ENCODE measurements at regions not wholly inside any gene's neighbourhood (a gene's known extent, or its start where the extent isn't known, plus 50 kb on each side); places are given as distances from the start of the nearest gene placed in this dataset.

GRCh38 chr2:117723888-117724434 lies 90.5 kb upstream of the DDX18 start:
- no peak for TF ChIP-seq CTCF (IDR thresholded peaks at IDR 0.05; ENCODE audit: control insufficient read depth, insufficient read depth, low read depth, low read length, missing control alignments)
- no peak for DNase-seq (ENCODE audit: low read depth)
- H3K4me3 ChIP-seq (ENCODE audit: control insufficient read depth, low read depth, low read length): no peak overlapping the region

- H3K4me3 ChIP-seq (ENCODE audit: control insufficient read depth, low read depth, low read length): no peak overlapping the region
- no peak for TF ChIP-seq CTCF (IDR thresholded peaks at IDR 0.05; ENCODE audit: control insufficient read depth, insufficient read depth, low read depth, low read length, missing control alignments)
- DNase-seq (ENCODE audit: low read depth): no peak
Observed at GRCh38 chr2:117726747-117727146, 87.7 kb upstream of the DDX18 start.

- H3K4me3 ChIP-seq (ENCODE audit: control insufficient read depth, low read depth, low read length): no peak overlapping the region
- DNase-seq (ENCODE audit: low read depth): no peak
- no peak for TF ChIP-seq CTCF (IDR thresholded peaks at IDR 0.05; ENCODE audit: control insufficient read depth, insufficient read depth, low read depth, low read length, missing control alignments)
Observed at GRCh38 chr2:117737846-117738245, 76.6 kb upstream of the DDX18 start.

- no peak for DNase-seq (ENCODE audit: low read depth)
- TF ChIP-seq CTCF (IDR thresholded peaks at IDR 0.05; ENCODE audit: control insufficient read depth, insufficient read depth, low read depth, low read length, missing control alignments): no peak
- no peak overlapping the region for H3K4me3 ChIP-seq (ENCODE audit: control insufficient read depth, low read depth, low read length)
Observed at GRCh38 chr2:117738991-117739839, 75.3 kb upstream of the DDX18 start.

- TF ChIP-seq CTCF (IDR thresholded peaks at IDR 0.05; ENCODE audit: control insufficient read depth, insufficient read depth, low read depth, low read length, missing control alignments): no peak
- no peak for DNase-seq (ENCODE audit: low read depth)
- no peak overlapping the region for H3K4me3 ChIP-seq (ENCODE audit: control insufficient read depth, low read depth, low read length)
Observed at GRCh38 chr2:117745537-117745936, 69.0 kb upstream of the DDX18 start.

GRCh38 chr2:117755768-117756167 lies 58.7 kb upstream of the DDX18 start:
- H3K4me3 ChIP-seq (ENCODE audit: control insufficient read depth, low read depth, low read length): no peak overlapping the region
- TF ChIP-seq CTCF (IDR thresholded peaks at IDR 0.05; ENCODE audit: control insufficient read depth, insufficient read depth, low read depth, low read length, missing control alignments): no peak
- DNase-seq (ENCODE audit: low read depth): no peak

All from AG09309 (cell line).